Mesendoderm (in vitro differentiated cells): ENCODE measurements at regions not wholly inside any gene's neighbourhood (a gene's known extent, or its start where the extent isn't known, plus 50 kb on each side); places are given as distances from the start of the nearest gene placed in this dataset.

Experiments used
- DNase-seq: peaks from one replicate; pipeline ENCODE4 v3.0.0; 2013
- H2AK5ac ChIP-seq: 2 replicates; pipeline ENCODE4 v1.6.1; 2013; ENCODE audit warnings: low read length, inconsistent platforms
- H2BK120ac ChIP-seq: 2 replicates; pipeline ENCODE4 v1.6.1; 2013; ENCODE audit warnings: low read depth, mild to moderate bottlenecking, low read length, moderate library complexity, mixed read lengths
- H2BK15ac ChIP-seq: replicated peaks from 2 replicates; pipeline ENCODE4 v1.6.1; 2013; ENCODE audit warnings: low read depth, mild to moderate bottlenecking, moderate library complexity
- H2BK5ac ChIP-seq: 2 replicates; pipeline ENCODE4 v1.6.1; 2013; ENCODE audit warnings: low read length, inconsistent platforms
- H3K18ac ChIP-seq: 2 replicates; pipeline ENCODE4 v1.6.1; 2013; ENCODE audit warnings: mild to moderate bottlenecking, low read length, mixed read lengths
- H3K23ac ChIP-seq: one replicate; pipeline ENCODE4 v1.6.1; 2013; ENCODE audit warnings: low read length
- H3K27ac ChIP-seq: 2 replicates; pipeline ENCODE4 v1.5.1; 2013; ENCODE audit warnings: low read depth, mild to moderate bottlenecking, inconsistent platforms, low read length, moderate library complexity
- H3K27me3 ChIP-seq: 2 replicates; pipeline ENCODE4 v1.6.1; 2013; ENCODE audit warnings: low read length, control low read depth, mild to moderate bottlenecking, inconsistent platforms; ENCODE audit not compliant: insufficient read depth, poor library complexity
- H3K36me3 ChIP-seq: 2 replicates; pipeline ENCODE4 v1.6.1; 2013; ENCODE audit warnings: low read length, inconsistent platforms; ENCODE audit not compliant: control insufficient read depth, insufficient read depth
- H3K4ac ChIP-seq: one replicate; pipeline ENCODE4 v1.6.1; 2013; ENCODE audit warnings: low read depth, mild to moderate bottlenecking, low read length, moderate library complexity
- H3K4me1 ChIP-seq: 2 replicates; pipeline ENCODE4 v1.6.1; 2013; ENCODE audit warnings: low read depth, low read length, inconsistent platforms; ENCODE audit not compliant: control insufficient read depth
- H3K4me2 ChIP-seq: 2 replicates; pipeline ENCODE4 v1.6.1; 2013; ENCODE audit warnings: low read length
- H3K4me3 ChIP-seq: 2 replicates; pipeline ENCODE4 v1.5.1; 2013; ENCODE audit warnings: mild to moderate bottlenecking, low read length
- H3K56ac ChIP-seq: one replicate; pipeline ENCODE4 v1.6.1; 2013; ENCODE audit warnings: low read length
- H3K79me1 ChIP-seq: 2 replicates; pipeline ENCODE4 v1.6.1; 2013; ENCODE audit warnings: low read length, inconsistent platforms
- H3K79me2 ChIP-seq: 2 replicates; pipeline ENCODE4 v1.6.1; 2013; ENCODE audit warnings: mild to moderate bottlenecking, low read length; ENCODE audit not compliant: control insufficient read depth, insufficient read depth
- H3K9ac ChIP-seq: 2 replicates; pipeline ENCODE4 v1.6.1; 2013; ENCODE audit warnings: low read length, inconsistent platforms
- H4K5ac ChIP-seq: one replicate; pipeline ENCODE4 v1.6.1; 2013; ENCODE audit warnings: low read length
- H4K8ac ChIP-seq: one replicate; pipeline ENCODE4 v1.6.1; 2013; ENCODE audit warnings: low read depth, mild to moderate bottlenecking, control low read depth, low read length, moderate library complexity
- WGBS: extraction: QIAGEN DNeasy Blood & Tissue Kit; methylation state at CpG from one replicate; pipeline ENCODE4 v1.1.7; 2013; ENCODE audit warnings: low lambda C conversion rate, missing lambda C conversion rate; ENCODE audit not compliant: insufficient coverage; ENCODE audit errors: extremely low coverage; 5-methylcytosine and 5-hydroxymethylcytosine counted together

DNA sequence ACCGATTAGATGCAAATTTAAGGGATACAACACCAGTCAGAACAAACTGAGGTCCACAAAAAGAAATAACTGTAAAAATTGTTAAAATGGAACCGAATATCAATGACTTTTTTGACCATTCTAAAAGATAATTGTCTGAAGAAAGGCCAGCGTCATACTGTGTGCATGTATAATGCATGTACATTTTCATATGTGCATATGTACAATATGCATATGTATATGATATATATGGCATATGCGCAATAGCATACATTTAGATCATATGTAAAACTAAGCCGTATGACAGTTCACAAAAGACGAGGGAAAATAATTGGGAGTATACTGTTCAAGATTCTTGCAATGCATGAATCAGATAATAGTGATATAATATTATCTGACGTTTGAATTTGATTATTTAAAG is 475.8 kb upstream of the TMEM132C start:
- H4K8ac ChIP-seq: no peak overlapping the region
- no peak overlapping the region for H3K4ac ChIP-seq
- H2AK5ac ChIP-seq: no peak overlapping the region
- WGBS: 100% methylated on average over 1 of the region's 7 CpGs
- no peaks in the 10 kb centered on the region for H3K27me3 ChIP-seq
- H2BK5ac ChIP-seq: no peak overlapping the region
- H3K79me2 ChIP-seq: no peaks in the 10 kb centered on the region
- H2BK15ac ChIP-seq: no peak overlapping the region
- no peak overlapping the region for H3K4me2 ChIP-seq
- H3K4me3 ChIP-seq: no peak overlapping the region
- H2BK120ac ChIP-seq: no peak overlapping the region
- H3K23ac ChIP-seq: no peak overlapping the region
- no peaks in the 10 kb centered on the region for H3K79me1 ChIP-seq
- H3K9ac ChIP-seq: no peak overlapping the region
- H4K5ac ChIP-seq: no peak overlapping the region
- no peak overlapping the region for H3K56ac ChIP-seq
- no peak overlapping the region for H3K18ac ChIP-seq
- no peak for DNase-seq
- no peaks in the 10 kb centered on the region for H3K36me3 ChIP-seq
- no peaks in the 10 kb centered on the region for H3K4me1 ChIP-seq
- no peak overlapping the region for H3K27ac ChIP-seq

GRCh38 chr12:127797918-127798317 is 469.1 kb upstream of the TMEM132C start:
- H2BK5ac ChIP-seq: no peak overlapping the region
- H2BK120ac ChIP-seq: no peak overlapping the region
- WGBS: no CpG with 5 or more reads among the region's 3 CpGs
- H3K4me2 ChIP-seq: no peak overlapping the region
- no peak overlapping the region for H3K23ac ChIP-seq
- H3K79me1 ChIP-seq: no peaks in the 10 kb centered on the region
- H3K27ac ChIP-seq: no peak overlapping the region
- H3K4me3 ChIP-seq: no peak overlapping the region
- H3K36me3 ChIP-seq: no peaks in the 10 kb centered on the region
- no peak overlapping the region for H4K8ac ChIP-seq
- H3K79me2 ChIP-seq: no peaks in the 10 kb centered on the region
- H3K4ac ChIP-seq: no peak overlapping the region
- no peak for DNase-seq
- no peak overlapping the region for H3K9ac ChIP-seq
- no peaks in the 10 kb centered on the region for H3K27me3 ChIP-seq
- no peak overlapping the region for H3K56ac ChIP-seq
- H2BK15ac ChIP-seq: no peak overlapping the region
- H3K4me1 ChIP-seq: no peaks in the 10 kb centered on the region
- no peak overlapping the region for H4K5ac ChIP-seq
- H2AK5ac ChIP-seq: no peak overlapping the region
- no peak overlapping the region for H3K18ac ChIP-seq

- Histone ChIP-seq H2BK5ac (no peak overlapping the region), H4K8ac (no peak overlapping the region), H3K56ac (no peak overlapping the region), H3K27me3 (no peaks in the 10 kb centered on the region), H2BK15ac (no peak overlapping the region), H3K4me1 (no peaks in the 10 kb centered on the region), H3K9ac (no peak overlapping the region), H3K23ac (no peak overlapping the region), H2AK5ac (no peak overlapping the region), H3K79me1 (no peaks in the 10 kb centered on the region), H3K18ac (no peak overlapping the region), H2BK120ac (no peak overlapping the region), H3K79me2 (no peaks in the 10 kb centered on the region), H3K4me3 (no peak overlapping the region), H3K4me2 (no peak overlapping the region), H3K4ac (no peak overlapping the region), H3K36me3 (no peaks in the 10 kb centered on the region), H4K5ac (no peak overlapping the region), H3K27ac (no peak overlapping the region)
- DNase-seq: no peak
- no CpG with 5 or more reads among the region's 6 CpGs for WGBS
These were observed 464.7 kb upstream of the TMEM132C start for GRCh38 chr12:127802271-127802670.

- no peak overlapping the region for H4K8ac ChIP-seq
- no peak overlapping the region for H3K4me3 ChIP-seq
- no peak overlapping the region for H2BK120ac ChIP-seq
- no peaks in the 10 kb centered on the region for H3K27me3 ChIP-seq
- H3K18ac ChIP-seq: no peak overlapping the region
- H3K4me2 ChIP-seq: no peak overlapping the region
- H3K9ac ChIP-seq: no peak overlapping the region
- no peak overlapping the region for H2BK15ac ChIP-seq
- H3K56ac ChIP-seq: no peak overlapping the region
- no peak overlapping the region for H3K27ac ChIP-seq
- no peak overlapping the region for H2BK5ac ChIP-seq
- H3K79me1 ChIP-seq: no peaks in the 10 kb centered on the region
- WGBS: no CpG with 5 or more reads among the region's 3 CpGs
- H3K4ac ChIP-seq: no peak overlapping the region
- H4K5ac ChIP-seq: no peak overlapping the region
- no peak overlapping the region for H2AK5ac ChIP-seq
- no peaks in the 10 kb centered on the region for H3K79me2 ChIP-seq
- H3K23ac ChIP-seq: no peak overlapping the region
- no peak for DNase-seq
- H3K36me3 ChIP-seq: no peaks in the 10 kb centered on the region
- H3K4me1 ChIP-seq: no peaks in the 10 kb centered on the region
These were observed 463.4 kb upstream of the TMEM132C start for GRCh38 chr12:127803545-127803944.

GRCh38 chr12:127809275-127809674 is 457.7 kb upstream of the TMEM132C start:
- no peak overlapping the region for H3K27ac ChIP-seq
- WGBS: no CpG with 5 or more reads among the region's 1 CpG

DNA sequence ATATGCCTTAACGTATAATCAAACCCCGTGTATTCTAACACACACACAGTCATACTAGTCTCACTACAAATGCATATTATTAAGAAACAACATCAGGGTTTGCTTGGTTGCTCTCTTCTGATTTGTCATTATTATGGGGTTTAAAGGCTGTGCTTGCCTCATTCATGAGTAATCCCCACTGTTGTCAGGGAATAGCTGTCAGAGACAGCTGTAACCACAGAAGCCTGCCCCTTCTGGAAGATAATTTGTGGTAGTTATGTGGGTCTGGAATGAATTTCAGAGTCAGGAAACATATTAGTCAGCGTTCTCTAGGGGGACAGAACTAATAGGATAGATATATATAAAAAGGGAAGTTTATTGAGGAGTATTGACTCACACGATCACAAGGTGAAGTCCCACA is 456.9 kb upstream of the TMEM132C start:
- Histone ChIP-seq H3K4ac (no peak overlapping the region), H3K79me2 (no peaks in the 10 kb centered on the region), H2BK5ac (no peak overlapping the region), H4K8ac (no peak overlapping the region), H3K27ac (no peak overlapping the region), H3K56ac (no peak overlapping the region), H3K4me3 (no peak overlapping the region), H3K4me2 (no peak overlapping the region), H3K27me3 (no peaks in the 10 kb centered on the region), H3K79me1 (no peaks in the 10 kb centered on the region), H3K36me3 (no peaks in the 10 kb centered on the region), H3K4me1 (no peaks in the 10 kb centered on the region), H4K5ac (no peak overlapping the region), H2BK120ac (no peak overlapping the region), H2AK5ac (no peak overlapping the region), H2BK15ac (no peak overlapping the region), H3K18ac (no peak overlapping the region), H3K9ac (no peak overlapping the region), H3K23ac (no peak overlapping the region)
- no CpG with 5 or more reads among the region's 4 CpGs for WGBS
- peak; percentile 21 for DNase-seq

More at GRCh38 chr12:127809275-127809674, 457.7 kb upstream of the TMEM132C start:
- Histone ChIP-seq H3K23ac (no peak overlapping the region), H2BK15ac (no peak overlapping the region), H3K79me1 (no peaks in the 10 kb centered on the region), H3K18ac (no peak overlapping the region), H4K5ac (no peak overlapping the region), H3K9ac (no peak overlapping the region), H3K4ac (no peak overlapping the region), H3K36me3 (no peaks in the 10 kb centered on the region), H2BK5ac (no peak overlapping the region), H3K27me3 (no peaks in the 10 kb centered on the region), H2AK5ac (no peak overlapping the region), H3K4me3 (no peak overlapping the region), H3K79me2 (no peaks in the 10 kb centered on the region), H3K4me2 (no peak overlapping the region), H4K8ac (no peak overlapping the region), H3K56ac (no peak overlapping the region), H3K4me1 (no peaks in the 10 kb centered on the region), H2BK120ac (no peak overlapping the region)
- DNase-seq: peak; percentile 13
